OCI-LY7 (cell line): ENCODE measurements at regions not wholly inside any gene's neighbourhood (a gene's known extent, or its start where the extent isn't known, plus 50 kb on each side); places are given as distances from the start of the nearest gene placed in this dataset.

Source experiments
- BruUV-seq: library from RNA; stranded (reverse); fragments of 400-500 nt; replicated peaks from 2 replicates; lab custom pipeline; 2021; lab: Mats Ljungman, UMichigan
- CTCF ChIA-PET: fragments of 300-600 bp; sonication (Branson Sonifier 250); formaldehyde crosslinking; loops from one replicate; lab custom pipeline; 2022; ENCODE audit warnings: antibody characterized with exemption; ENCODE audit not compliant: unreplicated experiment; lab: Charles Lee
- POLR2A ChIA-PET: fragments of 300-600 bp; sonication (Branson Sonifier 250); formaldehyde crosslinking; loops from one replicate; lab custom pipeline; 2022; ENCODE audit warnings: antibody characterized with exemption; lab: Charles Lee
- DNase-seq: peaks from one replicate; pipeline ENCODE4 v3.0.0-alpha.2; 2015; ENCODE audit warnings: low spot score
- H2AFZ ChIP-seq: fragments of 200-600 bp; sonication (generic), shearing (Covaris generic); 2 replicates; pipeline ENCODE4 v1.6.1; 2014; ENCODE audit warnings: mild to moderate bottlenecking, antibody characterized with exemption, low read length, moderate library complexity
- H3K27ac ChIP-seq: fragments of 200-600 bp; sonication (generic); 2 replicates; pipeline ENCODE4 v1.5.1; 2014; ENCODE audit warnings: mixed run types, low read depth, mild to moderate bottlenecking, moderate library complexity, low read length, inconsistent platforms; ENCODE audit not compliant: poor library complexity, severe bottlenecking
- H3K36me3 ChIP-seq: fragments of 200-600 bp; sonication (generic); 2 replicates; pipeline ENCODE4 v1.6.1; 2014; ENCODE audit warnings: mild to moderate bottlenecking, antibody characterized with exemption, low read length, moderate library complexity, mixed read lengths; ENCODE audit not compliant: insufficient read depth
- H3K4me1 ChIP-seq: fragments of 200-600 bp; sonication (generic); 2 replicates; pipeline ENCODE4 v1.5.1; 2014; ENCODE audit warnings: mild to moderate bottlenecking, low read length; ENCODE audit not compliant: insufficient read depth, poor library complexity, severe bottlenecking
- H3K4me2 ChIP-seq: fragments of 200-600 bp; sonication (generic); 2 replicates; pipeline ENCODE4 v1.6.1; 2014; ENCODE audit warnings: mild to moderate bottlenecking, low read length
- H3K4me3 ChIP-seq: fragments of 200-600 bp; sonication (generic); 2 replicates; pipeline ENCODE4 v1.5.1; 2014; ENCODE audit warnings: mild to moderate bottlenecking, low read depth, low read length; ENCODE audit not compliant: poor library complexity, severe bottlenecking
- H3K79me2 ChIP-seq: fragments of 200-600 bp; sonication (generic); 2 replicates; pipeline ENCODE4 v1.6.1; 2016; ENCODE audit warnings: low read depth, mild to moderate bottlenecking, low read length, moderate library complexity, mixed read lengths; ENCODE audit not compliant: insufficient read depth
- H3K9me2 ChIP-seq: fragments of 200-600 bp; sonication (generic); 2 replicates; pipeline ENCODE4 v1.6.1; 2016; ENCODE audit warnings: mild to moderate bottlenecking, low read length, mixed read lengths; ENCODE audit not compliant: insufficient read depth
- H3K9me3 ChIP-seq: fragments of 200-600 bp; sonication (generic); 2 replicates; pipeline ENCODE4 v1.6.1; 2014; ENCODE audit warnings: mild to moderate bottlenecking, mixed run types, low read length, mixed read lengths
- H4K20me1 ChIP-seq: fragments of 200-600 bp; sonication (generic); 2 replicates; pipeline ENCODE4 v1.6.1; 2014; ENCODE audit warnings: mild to moderate bottlenecking, antibody characterized with exemption, low read length, moderate library complexity, mixed read lengths; ENCODE audit not compliant: insufficient read depth
- CTCF ChIP-seq: fragments of 200-600 bp; sonication (generic); conservative IDR thresholded peaks from 2 replicates; pipeline ENCODE4 v1.5.1; 2014; ENCODE audit warnings: mild to moderate bottlenecking, antibody characterized with exemption, low read length, moderate library complexity, mixed read lengths
- EZH2phosphoT487 ChIP-seq: fragments of 200-600 bp; sonication (generic); IDR thresholded peaks from 2 replicates; pipeline ENCODE4 v1.6.1; 2018; ENCODE audit warnings: low read depth, borderline replicate concordance, mild to moderate bottlenecking, mixed run types, antibody characterized with exemption, low read length, moderate library complexity, mixed read lengths
- intact Hi-C: fragments of 100-400 bp; cut with micrococcal nuclease; formaldehyde crosslinking; loops from one replicate; pipeline ENCODE4 v1.10.0; 2022; ENCODE audit not compliant: unreplicated experiment

GRCh38 chr12:63318313-63318712, 167.3 kb upstream of the AVPR1A start:
- no peak for DNase-seq
- no peaks in the 10 kb centered on the region for H4K20me1 ChIP-seq
- intact Hi-C loops = no loop called here
- no peaks in the 10 kb centered on the region for H3K9me2 ChIP-seq
- no peaks in the 10 kb centered on the region for H3K79me2 ChIP-seq
- H3K4me1 ChIP-seq = no peaks in the 10 kb centered on the region
- H3K4me3 ChIP-seq = no peak overlapping the region
- ChIA-PET CTCF (no interaction called here), POLR2A (no interaction called here)
- H3K4me2 ChIP-seq = no peak overlapping the region
- no TSS peak for BruUV-seq
- TF ChIP-seq EZH2phosphoT487 (no peak), CTCF (no peak)
- H3K27ac ChIP-seq = no peak overlapping the region
- H3K9me3 ChIP-seq = no peaks in the 10 kb centered on the region
- no peak overlapping the region for H2AFZ ChIP-seq
- no peaks in the 10 kb centered on the region for H3K36me3 ChIP-seq

- Histone ChIP-seq H3K27ac (no peak overlapping the region), H3K4me3 (no peak overlapping the region), H3K79me2 (no peaks in the 10 kb centered on the region), H3K4me1 (no peaks in the 10 kb centered on the region), H3K36me3 (no peaks in the 10 kb centered on the region), H4K20me1 (no peaks in the 10 kb centered on the region), H3K9me2 (no peaks in the 10 kb centered on the region), H3K4me2 (no peak overlapping the region), H3K9me3 (no peaks in the 10 kb centered on the region), H2AFZ (no peak overlapping the region)
- POLR2A ChIA-PET = no interaction called here
- TF ChIP-seq EZH2phosphoT487 (no peak), CTCF (no peak)
- intact Hi-C loops = no loop called here
- DNase-seq = no peak
- CTCF ChIA-PET = no interaction called here
- no TSS peak for BruUV-seq
Observed at GRCh38 chr12:63317880-63318279, 166.9 kb upstream of the AVPR1A start.

- Histone ChIP-seq H3K9me2 (no peaks in the 10 kb centered on the region), H3K4me1 (no peaks in the 10 kb centered on the region), H3K27ac (no peak overlapping the region), H2AFZ (no peak overlapping the region), H3K9me3 (no peaks in the 10 kb centered on the region), H3K79me2 (no peaks in the 10 kb centered on the region), H3K4me3 (no peak overlapping the region), H3K4me2 (no peak overlapping the region), H4K20me1 (no peaks in the 10 kb centered on the region), H3K36me3 (no peaks in the 10 kb centered on the region)
- no peak for DNase-seq
- CTCF ChIA-PET = no interaction called here
- TF ChIP-seq EZH2phosphoT487 (no peak), CTCF (no peak)
- BruUV-seq = no TSS peak
- intact Hi-C loops = no loop called here
- POLR2A ChIA-PET = no interaction called here
Observed at GRCh38 chr12:63317286-63317846, 166.4 kb upstream of the AVPR1A start.
